CD4-positive, alpha-beta T cell treated with Interleukin-15 for 1 hour (primary cell): ENCODE measurements at regions not wholly inside any gene's neighbourhood (a gene's known extent, or its start where the extent isn't known, plus 50 kb on each side); places are given as distances from the start of the nearest gene placed in this dataset.
"Not testable (repeated sequence)": the region's sequence is repeated elsewhere in the genome, so short reads cannot be mapped to it uniquely, and the experiment has no call there.

Source experiments
- DNase-seq: peaks from one replicate; pipeline ENCODE4 v3.0.0-alpha.2; 2020

DNA sequence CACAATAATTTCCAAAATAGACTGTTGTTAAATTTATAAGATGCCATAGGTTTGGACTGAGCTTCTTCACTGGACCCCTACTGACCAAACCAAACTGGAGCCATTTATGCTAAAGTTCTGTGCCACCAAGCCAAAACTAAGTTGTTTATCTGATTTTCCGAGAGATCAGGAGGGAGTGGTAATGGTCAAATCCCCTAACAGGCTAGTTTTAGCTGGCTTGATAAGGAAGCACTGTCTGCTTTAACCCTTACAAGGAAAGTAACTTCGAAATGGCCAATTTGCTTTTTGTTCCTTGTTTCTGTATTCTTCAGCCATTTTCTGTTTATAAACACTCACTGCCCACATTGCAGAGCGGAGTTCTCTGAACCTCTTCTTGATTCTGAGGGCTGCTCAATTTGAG lies 246.8 kb upstream of the TUT7 start:
- no peak for DNase-seq

DNA sequence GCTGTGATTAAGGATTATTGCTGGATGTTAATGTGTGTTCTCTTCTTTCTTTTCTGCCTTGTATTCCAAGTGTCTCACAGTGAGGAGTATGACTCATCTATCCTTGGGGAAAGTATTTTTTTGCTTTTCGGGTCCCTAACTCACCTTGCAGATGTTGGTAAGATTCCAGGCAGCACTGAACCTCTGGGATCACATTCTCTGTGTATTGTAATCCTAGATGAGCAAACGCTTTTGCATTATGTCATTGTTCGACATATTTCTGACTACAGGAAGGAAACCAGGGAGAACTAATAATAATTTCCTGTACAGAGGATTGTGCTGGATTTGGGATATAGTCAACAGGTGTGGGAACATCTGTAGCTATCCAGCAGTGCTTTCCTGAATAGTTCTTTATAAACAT lies 246.1 kb upstream of the TUT7 start:
- no peak for DNase-seq

GRCh38 chr9:86599561-86599960 lies 245.4 kb upstream of the TUT7 start:
- DNase-seq = no peak

DNA sequence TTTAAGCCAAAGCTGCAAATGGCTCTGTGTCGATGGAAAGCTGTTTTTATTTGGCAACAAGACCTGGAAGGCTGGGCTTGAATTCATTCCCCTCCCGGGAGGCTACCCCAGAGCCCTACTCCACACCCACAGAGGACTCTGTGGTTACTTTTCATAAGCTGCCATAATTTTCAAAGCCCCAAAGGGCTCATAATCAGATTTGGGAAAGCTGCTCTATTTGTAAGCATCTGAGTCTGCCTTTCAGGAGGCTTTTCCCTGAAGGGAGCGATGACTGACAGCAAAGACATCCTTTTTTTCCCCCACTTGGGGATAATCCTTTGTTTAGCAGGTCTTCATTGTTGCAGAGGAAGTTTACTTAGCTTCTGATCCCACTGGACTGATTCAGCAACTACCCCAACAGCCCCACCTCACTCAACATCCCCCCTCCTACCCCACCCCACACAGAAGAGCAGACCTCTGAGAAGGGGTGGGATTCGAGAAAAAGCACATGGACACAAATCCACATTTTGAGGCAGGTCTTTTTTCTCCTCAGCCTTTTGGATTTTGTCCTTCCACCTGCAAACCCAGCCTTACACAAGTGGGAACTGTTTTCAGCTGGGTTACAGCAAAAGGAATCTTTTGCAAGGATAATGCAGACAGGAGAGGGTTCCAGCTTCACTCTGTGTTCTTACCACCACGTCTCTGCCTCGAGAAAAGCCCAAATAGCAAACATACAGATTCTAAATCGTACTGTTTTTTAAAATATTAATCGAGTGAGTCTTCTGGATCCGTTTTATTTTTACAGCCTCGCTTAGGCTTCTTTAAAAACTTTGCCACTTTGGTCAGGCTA lies 244.4 kb upstream of the TUT7 start:
- no peak for DNase-seq

DNA sequence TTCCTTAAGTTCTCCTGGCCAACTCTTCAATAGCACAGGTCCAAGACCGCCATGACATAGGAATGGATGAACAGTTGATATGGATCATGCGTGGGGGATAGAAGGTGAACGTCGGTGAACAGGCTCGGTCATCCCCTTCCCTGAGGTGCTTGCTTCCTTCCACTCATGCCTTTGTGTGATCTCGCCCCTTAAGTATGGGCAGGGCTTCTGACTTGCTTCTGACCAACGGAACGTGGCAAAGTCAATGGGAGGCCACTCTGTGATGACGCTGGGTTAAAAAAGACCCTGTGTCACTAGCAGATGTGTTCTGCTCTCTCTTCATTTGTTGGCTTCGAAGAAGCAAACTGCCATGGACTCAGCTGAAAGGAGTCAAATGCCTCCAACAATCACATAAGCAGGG lies 240.5 kb upstream of the TUT7 start:
- DNase-seq = no peak

DNA sequence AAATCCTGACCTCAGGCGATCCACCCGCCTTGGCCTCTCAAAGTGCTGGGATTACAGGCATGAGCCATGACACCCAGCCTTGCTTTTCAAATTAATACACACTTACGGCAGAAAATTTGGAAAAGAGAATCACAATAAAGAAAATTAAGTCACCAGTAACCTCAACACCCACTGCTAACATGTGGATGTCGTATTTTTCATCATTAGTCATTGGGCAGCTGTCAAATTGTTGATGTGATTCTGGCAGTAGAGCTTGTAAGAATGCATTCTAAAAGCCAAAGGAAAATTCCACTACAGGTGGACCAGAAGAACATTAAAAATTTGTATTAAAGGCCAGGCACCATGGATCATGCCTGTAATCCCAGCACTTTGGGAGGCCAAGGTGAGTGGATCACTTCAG lies 237.3 kb upstream of the TUT7 start:
- DNase-seq = no peak

- DNase-seq = no peak
Observed at GRCh38 chr9:86589730-86590129, 235.5 kb upstream of the TUT7 start.

GRCh38 chr9:86589273-86589672 lies 235.1 kb upstream of the TUT7 start:
- no peak for DNase-seq

DNA sequence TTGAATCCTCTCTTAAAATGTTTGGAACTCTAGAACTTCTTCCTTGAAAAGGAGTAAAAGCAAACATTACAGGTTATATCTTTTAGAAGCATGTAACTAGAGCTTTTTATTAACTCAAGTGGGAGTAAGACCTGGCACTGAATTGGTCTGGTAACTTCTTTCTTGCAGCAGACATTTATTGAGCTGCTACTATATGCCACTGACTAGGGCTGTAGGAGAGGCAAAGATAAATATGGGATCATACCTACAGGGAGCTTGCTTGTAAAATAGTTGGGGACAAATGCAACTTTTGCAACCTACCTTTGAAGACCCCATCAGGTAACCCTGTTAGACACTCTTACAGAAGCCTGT lies 231.9 kb upstream of the TUT7 start:
- no peak for DNase-seq

DNA sequence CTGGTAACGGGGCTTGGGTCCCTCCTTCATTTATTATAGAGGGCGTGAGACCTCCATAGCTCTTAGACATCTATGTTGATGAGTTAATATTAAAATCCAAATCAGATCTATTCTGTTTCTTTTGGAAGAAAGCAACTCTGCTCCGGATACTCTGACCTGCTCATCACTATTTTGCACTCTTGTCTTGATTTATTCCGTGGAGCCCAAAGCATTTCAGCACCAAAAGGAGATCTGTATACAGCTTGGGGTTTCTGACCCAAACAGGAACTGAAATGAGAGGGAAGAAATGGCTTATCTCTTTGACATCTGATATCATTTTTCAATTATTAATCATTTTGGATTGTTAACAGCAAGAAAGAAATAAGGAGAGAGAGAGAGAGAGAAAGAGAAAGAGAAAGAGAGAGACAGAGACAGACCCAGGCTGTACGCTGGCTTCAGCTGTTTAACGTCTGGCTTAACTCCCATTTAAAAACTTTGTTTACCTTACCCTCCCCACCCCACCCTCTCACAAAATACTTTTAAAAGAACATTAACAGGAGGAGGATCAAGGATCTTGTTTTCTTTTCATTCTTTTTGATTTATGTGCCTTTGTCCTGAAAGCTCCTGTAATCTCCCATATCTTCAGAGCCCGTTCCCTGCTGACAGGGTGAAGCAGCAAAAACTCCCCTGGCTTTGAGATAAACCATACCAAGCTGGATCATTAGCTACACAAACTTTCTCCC lies 231.4 kb upstream of the TUT7 start:
- no peak for DNase-seq

- DNase-seq = no peak
Observed at GRCh38 chr9:86580688-86581087, 226.5 kb upstream of the TUT7 start.

DNA sequence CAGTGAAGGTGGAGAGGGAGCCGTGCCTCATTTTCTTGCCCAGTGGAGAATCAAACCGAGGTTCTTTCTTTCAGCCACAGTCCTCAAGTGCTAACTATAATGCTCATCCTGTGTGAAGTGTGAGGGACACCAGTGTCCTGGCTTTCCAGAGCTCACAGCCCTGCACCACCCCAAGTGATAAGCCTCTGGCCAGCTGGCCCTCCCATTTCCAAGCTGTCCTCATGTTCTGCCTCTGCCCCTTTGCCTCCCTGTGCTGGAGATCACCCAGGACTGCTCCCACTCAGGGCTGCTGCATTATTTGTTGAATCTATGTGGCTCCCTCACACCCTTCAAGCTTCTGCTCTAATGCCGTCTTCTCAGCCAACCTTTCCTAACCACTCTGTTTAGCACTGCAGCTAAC lies 224.5 kb upstream of the TUT7 start:
- DNase-seq = no peak

- no peak for DNase-seq
Observed at GRCh38 chr9:86577420-86578333, 223.5 kb upstream of the TUT7 start.

- no peak for DNase-seq
Observed at GRCh38 chr9:86575825-86576525, 221.8 kb upstream of the TUT7 start.

DNA sequence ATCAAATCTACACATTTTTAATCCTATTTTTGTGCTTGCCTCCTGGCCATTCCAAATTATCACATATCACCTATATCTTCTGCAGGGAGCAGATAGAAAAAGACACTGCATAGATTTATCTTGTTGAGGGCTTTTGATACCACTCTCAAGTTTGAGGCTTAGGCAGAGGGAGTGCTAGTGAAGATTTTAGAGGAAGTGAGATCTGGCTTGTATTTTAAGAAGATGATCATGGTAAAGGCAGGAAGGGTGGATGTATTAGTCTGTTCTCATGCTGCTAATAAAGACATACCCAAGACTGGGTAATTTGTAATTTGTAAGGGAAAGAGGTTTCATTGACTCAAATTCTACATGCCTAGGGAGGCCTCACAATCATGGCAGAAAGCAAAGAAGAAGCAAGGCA lies 220.9 kb upstream of the TUT7 start:
- no peak for DNase-seq

DNA sequence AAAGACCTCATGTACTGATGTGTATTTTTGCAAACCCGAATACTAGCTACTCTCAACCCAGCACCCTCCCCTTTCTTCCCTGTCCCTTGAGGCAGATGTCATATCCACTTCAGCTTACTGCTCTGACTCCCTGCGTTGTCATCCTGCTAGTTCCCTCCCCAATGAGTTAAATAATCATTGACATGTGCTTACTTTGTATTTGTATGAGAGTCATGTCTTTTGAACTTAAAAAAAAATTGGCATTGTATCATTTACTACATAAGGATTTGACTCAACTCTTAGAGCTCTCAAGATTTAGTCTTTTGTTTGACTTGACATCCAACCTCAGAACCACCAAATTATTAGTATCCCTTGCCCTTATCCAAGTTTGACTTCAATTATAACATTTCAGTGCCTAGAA lies 219.7 kb upstream of the TUT7 start:
- no peak for DNase-seq

DNA sequence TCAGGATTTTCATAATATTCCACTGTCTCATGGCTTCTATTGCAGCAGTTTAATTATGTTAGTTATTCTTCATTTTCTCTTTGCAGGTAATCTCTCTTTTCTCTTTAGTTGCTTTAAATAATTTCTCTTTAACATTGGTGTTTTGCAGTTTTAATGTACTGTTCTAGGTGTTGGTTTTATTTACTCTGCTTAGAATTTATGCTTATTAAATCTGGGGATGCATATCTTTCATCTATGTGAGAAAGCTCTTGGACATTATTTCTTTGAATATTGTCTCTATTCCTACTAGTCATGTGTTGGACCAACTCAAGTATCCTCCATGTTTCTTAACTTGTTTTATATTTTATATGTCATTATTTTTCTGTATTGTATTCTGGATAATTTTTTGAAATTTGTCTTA lies 218.7 kb upstream of the TUT7 start:
- no peak for DNase-seq

GRCh38 chr9:86565603-86566002 lies 211.4 kb upstream of the TUT7 start:
- not testable (repeated sequence) for DNase-seq

DNA sequence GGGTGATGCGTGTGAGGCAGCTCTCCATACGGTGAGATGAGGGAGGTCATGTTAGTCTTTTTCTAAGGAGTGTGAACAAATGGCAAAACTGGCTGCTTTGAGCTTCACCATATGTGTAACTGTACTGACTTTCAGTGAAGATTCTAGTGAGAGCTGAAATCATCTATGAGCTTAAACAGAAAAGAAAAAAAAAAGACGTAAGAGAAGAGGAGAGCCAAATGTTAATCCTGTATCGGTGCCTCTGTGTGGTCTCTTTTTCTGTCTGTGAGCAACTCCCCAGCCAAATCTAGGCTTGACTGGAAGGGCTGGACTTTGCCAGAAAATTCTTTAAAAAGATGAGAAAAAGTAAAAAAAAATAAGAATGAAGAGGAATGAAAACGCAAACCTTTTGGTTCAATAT lies 209.7 kb upstream of the TUT7 start:
- no peak for DNase-seq

DNA sequence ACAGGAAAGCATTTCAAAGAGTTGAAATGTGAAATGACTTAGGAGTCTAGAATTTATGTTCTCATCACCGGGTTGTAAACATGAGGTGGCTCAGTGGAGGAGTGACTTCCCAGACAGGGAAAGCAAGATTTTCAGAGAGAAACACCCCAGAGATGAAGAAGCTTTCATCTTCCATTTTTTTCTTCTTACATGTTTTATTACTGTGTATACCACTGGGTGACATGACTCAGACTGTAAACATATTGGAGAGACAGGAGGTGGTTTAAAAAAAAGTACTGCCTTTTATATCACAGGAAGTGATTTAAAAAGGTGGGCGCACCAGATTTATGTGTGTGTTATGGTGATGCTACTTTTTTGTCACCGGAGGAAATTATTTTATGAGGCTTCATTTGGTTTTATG lies 209.1 kb upstream of the TUT7 start:
- DNase-seq = no peak

GRCh38 chr9:86562691-86563090 lies 208.5 kb upstream of the TUT7 start:
- DNase-seq = no peak

- DNase-seq = no peak
Observed at GRCh38 chr9:86557918-86558317, 203.7 kb upstream of the TUT7 start.
